ENCODE measurements at regions not wholly inside any gene's neighbourhood (a gene's known extent, or its start where the extent isn't known, plus 50 kb on each side); places are given as distances from the start of the nearest gene placed in this dataset.
"Not testable (repeated sequence)": the region's sequence is repeated elsewhere in the genome, so short reads cannot be mapped to it uniquely, and the experiment has no call there.

DNA sequence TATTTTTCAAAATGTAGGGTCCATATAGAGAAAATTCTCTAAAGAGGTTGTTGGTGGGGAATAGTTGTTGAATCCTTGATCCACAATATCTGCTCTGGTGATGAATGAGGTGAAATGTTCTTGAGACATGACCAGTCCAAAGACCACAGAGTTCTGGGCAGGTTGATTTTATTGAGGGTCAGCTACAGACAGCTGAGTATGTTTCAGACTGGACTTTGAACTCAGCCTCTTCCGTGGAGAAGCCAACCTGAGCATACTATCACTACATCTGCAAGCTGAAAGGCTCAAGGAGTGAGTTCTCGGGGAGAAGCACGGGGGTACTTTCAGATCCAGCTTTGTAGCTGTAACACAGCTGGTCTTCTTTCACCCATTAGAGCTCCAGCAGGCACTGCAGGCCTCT is 168.4 kb upstream of the NPY2R start:
- no peaks in the 10 kb centered on the region for H3K36me3 ChIP-seq (replicated peaks in 1 of 2; ENCODE audit: control insufficient read depth in 2 of 2, insufficient read depth in 2 of 2, low read length in 2 of 2)
- H2BK12ac ChIP-seq (ENCODE audit: low read length), result no peak overlapping the region
- H3K4me1 ChIP-seq (ENCODE audit: control insufficient read depth in 2 of 2, insufficient read depth in 1 of 2, low read depth in 1 of 2, low read length in 2 of 2), result no peaks in the 10 kb centered on the region
- H3K9ac ChIP-seq (ENCODE audit: low read depth, low read length, poor library complexity), result no peak overlapping the region
- H3K4ac ChIP-seq (ENCODE audit: low read length), result no peak overlapping the region
- H3K23ac ChIP-seq (ENCODE audit: low read depth, low read length, poor library complexity), result no peak overlapping the region
- H2AFZ ChIP-seq (ENCODE audit: low read length), result no peak overlapping the region
- H2BK120ac ChIP-seq (ENCODE audit: low read depth, low read length), result no peak overlapping the region
- no peaks in the 10 kb centered on the region for H3K79me1 ChIP-seq (ENCODE audit: low read depth, low read length)
- H2BK5ac ChIP-seq (ENCODE audit: low read length), result no peak overlapping the region
- WGBS, 2 donors (ENCODE audit: extremely low coverage in 2 of 2, insufficient read length in 2 of 2, insufficient replicate concordance in 1 of 2), result no CpG with 5 or more reads among the region's 3 CpGs
- no peak overlapping the region for H3K14ac ChIP-seq (ENCODE audit: low read length)
- H4K91ac ChIP-seq (ENCODE audit: low read depth, low read length, poor library complexity), result no peak overlapping the region
- no peak overlapping the region for H3K4me2 ChIP-seq (ENCODE audit: insufficient read depth, low read length, poor library complexity, severe bottlenecking)
- no peak overlapping the region for H3K27ac ChIP-seq (replicated peaks; ENCODE audit: low read length)
- no peak overlapping the region for H2BK15ac ChIP-seq (ENCODE audit: low read length)
- H4K8ac ChIP-seq (ENCODE audit: low read depth, low read length), result no peak overlapping the region
- no peak overlapping the region for H2AK5ac ChIP-seq (ENCODE audit: low read depth, low read length)
- no peaks in the 10 kb centered on the region for H3K9me3 ChIP-seq (replicated peaks in 1 of 2; ENCODE audit: control insufficient read depth in 2 of 2, insufficient read depth in 1 of 2, low read depth in 1 of 2, low read length in 2 of 2)
- no peak overlapping the region for H3K18ac ChIP-seq (ENCODE audit: low read length)
- H3K27me3 ChIP-seq (ENCODE audit: control insufficient read depth in 3 of 3, insufficient read depth in 3 of 3, low read depth in 1 of 3, low read length in 3 of 3), result no peaks in the 10 kb centered on the region
- DNase-seq (ENCODE audit: low spot score), result no peak
- H3K4me3 ChIP-seq (ENCODE audit: low read length in 2 of 2), result no peak overlapping the region

DNA sequence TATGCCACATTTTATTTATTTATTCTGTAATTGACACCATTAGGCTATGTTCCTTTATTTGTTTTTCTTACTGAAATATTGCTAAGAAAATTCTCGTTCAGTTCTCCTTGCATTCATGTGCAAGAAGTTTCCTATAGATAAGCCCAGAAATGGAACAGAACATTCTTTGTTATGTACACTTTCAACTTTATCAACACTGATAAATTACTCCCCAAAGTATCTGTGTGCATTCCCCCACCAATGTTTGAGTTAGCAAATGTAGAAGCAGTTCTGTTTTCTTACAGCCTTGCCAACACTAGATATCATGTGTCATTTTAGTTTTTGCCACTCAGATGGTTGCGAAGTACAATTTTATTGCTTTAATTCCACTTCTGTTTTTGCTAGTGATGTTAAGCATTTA is 166.4 kb upstream of the NPY2R start:
- Histone ChIP-seq H3K9me3 (replicated peaks in 1 of 2; ENCODE audit: control insufficient read depth in 2 of 2, insufficient read depth in 1 of 2, low read depth in 1 of 2, low read length in 2 of 2) (no peaks in the 10 kb centered on the region), H3K36me3 (replicated peaks in 1 of 2; ENCODE audit: control insufficient read depth in 2 of 2, insufficient read depth in 2 of 2, low read length in 2 of 2) (no peaks in the 10 kb centered on the region), H3K79me1 (ENCODE audit: low read depth, low read length) (no peaks in the 10 kb centered on the region), H3K4ac (ENCODE audit: low read length) (no peak overlapping the region), H3K9ac (ENCODE audit: low read depth, low read length, poor library complexity) (no peak overlapping the region), H3K27ac (replicated peaks; ENCODE audit: low read length) (no peak overlapping the region), H3K23ac (ENCODE audit: low read depth, low read length, poor library complexity) (no peak overlapping the region), H3K14ac (ENCODE audit: low read length) (no peak overlapping the region), H2AFZ (ENCODE audit: low read length) (no peak overlapping the region), H2BK120ac (ENCODE audit: low read depth, low read length) (no peak overlapping the region), H3K18ac (ENCODE audit: low read length) (no peak overlapping the region), H3K4me2 (ENCODE audit: insufficient read depth, low read length, poor library complexity, severe bottlenecking) (no peak overlapping the region), H4K8ac (ENCODE audit: low read depth, low read length) (no peak overlapping the region), H3K4me3 (ENCODE audit: low read length in 2 of 2) (no peak overlapping the region), H2BK5ac (ENCODE audit: low read length) (no peak overlapping the region), H3K27me3 (ENCODE audit: control insufficient read depth in 3 of 3, insufficient read depth in 3 of 3, low read depth in 1 of 3, low read length in 3 of 3) (no peaks in the 10 kb centered on the region), H3K4me1 (ENCODE audit: control insufficient read depth in 2 of 2, insufficient read depth in 1 of 2, low read depth in 1 of 2, low read length in 2 of 2) (no peaks in the 10 kb centered on the region), H2BK15ac (ENCODE audit: low read length) (no peak overlapping the region), H2BK12ac (ENCODE audit: low read length) (no peak overlapping the region), H2AK5ac (ENCODE audit: low read depth, low read length) (no peak overlapping the region), H4K91ac (ENCODE audit: low read depth, low read length, poor library complexity) (no peak overlapping the region)
- WGBS, 2 donors (ENCODE audit: extremely low coverage in 2 of 2, insufficient read length in 2 of 2, insufficient replicate concordance in 1 of 2), result no CpG with 5 or more reads among the region's 2 CpGs
- no peak for DNase-seq (ENCODE audit: low spot score)

DNA sequence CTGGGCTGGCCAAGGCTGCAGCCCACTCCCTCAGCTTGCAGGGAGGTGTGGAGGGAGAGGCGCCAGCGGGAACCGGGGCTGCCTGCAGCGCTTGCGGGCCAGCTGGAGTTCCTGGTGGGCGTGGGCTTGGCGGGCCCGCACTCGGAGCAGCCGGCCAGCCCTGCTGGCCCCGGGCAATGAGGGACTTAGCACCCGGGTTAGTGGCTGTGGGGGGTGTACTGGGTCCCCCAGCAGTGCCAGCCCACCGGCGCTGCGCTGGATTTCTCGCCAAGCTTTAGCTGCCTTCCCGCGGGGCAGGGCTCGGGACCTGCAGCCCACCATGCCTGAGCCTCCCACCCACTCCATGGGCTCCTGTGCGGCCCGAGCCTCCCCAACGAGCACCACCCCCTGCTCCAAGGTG is 164.2 kb upstream of the NPY2R start:
- H2BK12ac ChIP-seq (ENCODE audit: low read length); H3K18ac ChIP-seq (ENCODE audit: low read length); H3K79me1 ChIP-seq (ENCODE audit: low read depth, low read length); H3K9me3 ChIP-seq (replicated peaks in 1 of 2; ENCODE audit: control insufficient read depth in 2 of 2, insufficient read depth in 1 of 2, low read depth in 1 of 2, low read length in 2 of 2); DNase-seq (ENCODE audit: low spot score); H4K91ac ChIP-seq (ENCODE audit: low read depth, low read length, poor library complexity); H2BK5ac ChIP-seq (ENCODE audit: low read length); H3K23ac ChIP-seq (ENCODE audit: low read depth, low read length, poor library complexity); H3K4me1 ChIP-seq (ENCODE audit: control insufficient read depth in 2 of 2, insufficient read depth in 1 of 2, low read depth in 1 of 2, low read length in 2 of 2); H3K27me3 ChIP-seq (ENCODE audit: control insufficient read depth in 3 of 3, insufficient read depth in 3 of 3, low read depth in 1 of 3, low read length in 3 of 3); H2AK5ac ChIP-seq (ENCODE audit: low read depth, low read length); H3K14ac ChIP-seq (ENCODE audit: low read length); H3K4ac ChIP-seq (ENCODE audit: low read length); H3K9ac ChIP-seq (ENCODE audit: low read depth, low read length, poor library complexity); H3K36me3 ChIP-seq (replicated peaks in 1 of 2; ENCODE audit: control insufficient read depth in 2 of 2, insufficient read depth in 2 of 2, low read length in 2 of 2); H3K4me3 ChIP-seq (ENCODE audit: low read length in 2 of 2); H4K8ac ChIP-seq (ENCODE audit: low read depth, low read length); H2BK15ac ChIP-seq (ENCODE audit: low read length); H2BK120ac ChIP-seq (ENCODE audit: low read depth, low read length); H3K27ac ChIP-seq (replicated peaks; ENCODE audit: low read length); H3K4me2 ChIP-seq (ENCODE audit: insufficient read depth, low read length, poor library complexity, severe bottlenecking); H2AFZ ChIP-seq (ENCODE audit: low read length): not testable (repeated sequence)
- no CpG with 5 or more reads among the region's 22 CpGs for WGBS, 2 donors (ENCODE audit: extremely low coverage in 2 of 2, insufficient read length in 2 of 2, insufficient replicate concordance in 1 of 2)

DNA sequence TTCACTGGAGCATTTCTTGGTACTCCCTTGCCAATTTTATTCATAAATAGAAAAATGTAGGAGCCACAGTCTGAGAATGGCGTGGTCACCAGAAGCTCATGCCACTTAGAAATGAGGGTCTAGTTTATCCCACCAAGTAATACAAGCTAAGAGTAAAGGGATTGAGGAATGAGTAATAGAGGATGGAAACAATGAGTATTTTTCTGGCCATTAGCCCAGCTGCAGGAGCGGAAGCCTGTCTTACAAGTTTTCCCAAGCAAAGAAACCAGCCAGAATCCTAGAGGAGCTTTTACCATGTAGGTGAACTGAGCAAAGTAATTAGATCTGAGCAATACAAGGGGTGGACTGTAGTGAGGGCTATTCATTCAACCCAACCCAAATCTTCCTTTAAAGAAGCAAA is 160.7 kb upstream of the NPY2R start:
- no peaks in the 10 kb centered on the region for H3K4me1 ChIP-seq (ENCODE audit: control insufficient read depth in 2 of 2, insufficient read depth in 1 of 2, low read depth in 1 of 2, low read length in 2 of 2)
- H3K9ac ChIP-seq (ENCODE audit: low read depth, low read length, poor library complexity), result no peak overlapping the region
- peaks cover 0 to 2% of the 10 kb centered on the region in 2 donors for H3K9me3 ChIP-seq (replicated peaks in 1 of 2; ENCODE audit: control insufficient read depth in 2 of 2, insufficient read depth in 1 of 2, low read depth in 1 of 2, low read length in 2 of 2)
- no peak overlapping the region for H2AFZ ChIP-seq (ENCODE audit: low read length)
- no peak overlapping the region for H2BK5ac ChIP-seq (ENCODE audit: low read length)
- H4K8ac ChIP-seq (ENCODE audit: low read depth, low read length), result no peak overlapping the region
- no peak overlapping the region for H3K4me2 ChIP-seq (ENCODE audit: insufficient read depth, low read length, poor library complexity, severe bottlenecking)
- no peak overlapping the region for H3K27ac ChIP-seq (replicated peaks; ENCODE audit: low read length)
- H3K4ac ChIP-seq (ENCODE audit: low read length), result no peak overlapping the region
- no peaks in the 10 kb centered on the region for H3K36me3 ChIP-seq (replicated peaks in 1 of 2; ENCODE audit: control insufficient read depth in 2 of 2, insufficient read depth in 2 of 2, low read length in 2 of 2)
- H3K27me3 ChIP-seq (ENCODE audit: control insufficient read depth in 3 of 3, insufficient read depth in 3 of 3, low read depth in 1 of 3, low read length in 3 of 3), result no peaks in the 10 kb centered on the region
- H2BK12ac ChIP-seq (ENCODE audit: low read length), result no peak overlapping the region
- whole genome bisulfite sequencing, 2 donors (ENCODE audit: extremely low coverage in 2 of 2, insufficient read length in 2 of 2, insufficient replicate concordance in 1 of 2), result no CpG with 5 or more reads among the region's 2 CpGs
- H4K91ac ChIP-seq (ENCODE audit: low read depth, low read length, poor library complexity), result no peak overlapping the region
- H2BK15ac ChIP-seq (ENCODE audit: low read length), result no peak overlapping the region
- no peak overlapping the region for H3K23ac ChIP-seq (ENCODE audit: low read depth, low read length, poor library complexity)
- H2AK5ac ChIP-seq (ENCODE audit: low read depth, low read length), result no peak overlapping the region
- no peak overlapping the region for H3K18ac ChIP-seq (ENCODE audit: low read length)
- DNase-seq (ENCODE audit: low spot score), result no peak
- no peaks in the 10 kb centered on the region for H3K79me1 ChIP-seq (ENCODE audit: low read depth, low read length)
- H2BK120ac ChIP-seq (ENCODE audit: low read depth, low read length), result no peak overlapping the region
- H3K4me3 ChIP-seq (ENCODE audit: low read length in 2 of 2), result no peak overlapping the region
- H3K14ac ChIP-seq (ENCODE audit: low read length), result no peak overlapping the region
